SJCRH30 (cell line): ENCODE measurements at regions not wholly inside any gene's neighbourhood (a gene's known extent, or its start where the extent isn't known, plus 50 kb on each side); places are given as distances from the start of the nearest gene placed in this dataset.

Experiments
- DNase-seq, 2 experiments: peaks; one replicate each; pipeline ENCODE4 v3.0.0-alpha.2; 2015 to 2020
- H3K27ac ChIP-seq: fragments of 250-450 bp; sonication (Bioruptor Pico); 2 replicates; pipeline ENCODE4 v1.5.1; 2020; ENCODE audit warnings: mild to moderate bottlenecking, moderate library complexity
- H3K27me3 ChIP-seq: fragments of 250-450 bp; sonication (Bioruptor Pico); 2 replicates; pipeline ENCODE4 v1.5.1; 2020; ENCODE audit warnings: mild to moderate bottlenecking, moderate library complexity
- H3K36me3 ChIP-seq: fragments of 250-450 bp; sonication (Bioruptor Pico); 2 replicates; pipeline ENCODE4 v1.5.1; 2020; ENCODE audit warnings: mild to moderate bottlenecking, moderate library complexity
- H3K4me1 ChIP-seq: fragments of 250-450 bp; sonication (Bioruptor Pico); 2 replicates; pipeline ENCODE4 v1.5.1; 2020; ENCODE audit warnings: mild to moderate bottlenecking, moderate library complexity
- H3K4me3 ChIP-seq: fragments of 250-450 bp; sonication (Bioruptor Pico); 2 replicates; pipeline ENCODE4 v1.5.1; 2020; ENCODE audit warnings: mild to moderate bottlenecking, moderate library complexity
- H3K9me3 ChIP-seq: fragments of 250-450 bp; sonication (Bioruptor Pico); replicated peaks from 2 replicates; pipeline ENCODE4 v1.5.1; 2020; ENCODE audit warnings: mild to moderate bottlenecking, moderate library complexity

DNA sequence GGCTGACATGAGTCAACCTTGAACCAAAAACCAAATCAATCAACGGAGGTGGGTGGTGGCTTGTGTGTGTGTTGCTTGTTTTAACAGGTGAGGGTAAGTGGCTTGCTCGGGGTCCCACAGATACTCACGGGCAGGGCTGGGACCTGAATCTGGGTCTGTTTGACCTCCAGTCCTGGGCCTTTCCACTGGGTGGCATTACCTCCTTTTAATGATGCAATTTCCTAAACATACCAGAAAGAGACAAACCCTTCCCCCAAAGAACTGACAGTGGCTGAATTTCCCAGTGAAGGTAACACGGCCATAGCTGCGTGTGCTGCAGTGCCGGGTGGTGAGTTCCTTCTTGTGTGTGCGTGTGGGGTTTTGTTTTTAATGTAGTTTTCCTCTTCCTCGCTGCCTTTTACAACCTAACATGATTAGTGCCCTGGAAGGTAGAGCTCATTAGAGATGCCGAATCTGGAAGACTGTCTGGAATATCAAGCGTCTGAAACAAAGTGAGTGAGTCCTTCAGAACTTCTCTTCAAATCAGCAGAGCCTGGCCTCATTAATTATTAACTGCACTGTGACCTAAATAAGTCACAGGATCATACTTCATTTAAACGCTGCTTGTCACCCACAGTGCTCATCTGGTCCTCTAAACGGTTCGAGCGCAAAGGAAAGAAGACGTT is 166.1 kb upstream of the TCERG1L start:
- Histone ChIP-seq H3K9me3 (no peaks in the 10 kb centered on the region), H3K27me3 (no peaks in the 10 kb centered on the region), H3K4me3 (no peak overlapping the region), H3K4me1 (no peaks in the 10 kb centered on the region), H3K36me3 (no peaks in the 10 kb centered on the region), H3K27ac (no peak overlapping the region)
- no peak for DNase-seq

DNA sequence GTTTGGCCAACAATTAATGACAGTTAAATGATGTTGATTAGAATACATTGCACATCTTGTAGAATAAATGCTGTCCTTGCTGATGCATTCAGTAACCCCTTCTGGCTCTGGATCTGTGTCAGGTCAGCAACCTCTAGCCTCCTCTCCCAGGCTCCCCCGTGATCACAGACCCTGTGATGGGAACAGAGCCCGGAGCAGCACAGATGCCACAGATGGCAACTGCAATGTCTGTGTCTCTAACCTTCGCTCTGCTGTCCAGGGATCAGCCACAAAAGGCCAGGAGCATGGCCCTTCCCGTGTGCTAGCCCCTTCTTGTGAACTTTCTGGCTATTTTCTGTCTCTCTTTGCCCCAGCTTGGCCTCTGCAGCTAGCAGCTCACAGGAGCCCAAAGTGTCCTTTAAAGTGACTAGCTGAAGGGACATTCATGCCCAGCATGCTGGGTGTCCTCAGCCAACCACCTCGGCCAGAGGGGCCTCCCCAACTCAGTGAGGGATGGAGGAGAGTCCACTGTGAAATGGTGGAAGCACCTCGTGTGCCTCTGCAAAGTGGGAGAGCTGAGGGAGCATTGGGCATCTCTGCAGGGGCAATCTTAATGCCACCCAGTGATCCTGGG is 167.0 kb upstream of the TCERG1L start:
- no peaks in the 10 kb centered on the region for H3K27me3 ChIP-seq
- DNase-seq, result no peak
- no peaks in the 10 kb centered on the region for H3K4me1 ChIP-seq
- no peak overlapping the region for H3K4me3 ChIP-seq
- H3K27ac ChIP-seq, result no peak overlapping the region
- H3K9me3 ChIP-seq, result no peaks in the 10 kb centered on the region
- no peaks in the 10 kb centered on the region for H3K36me3 ChIP-seq

DNA sequence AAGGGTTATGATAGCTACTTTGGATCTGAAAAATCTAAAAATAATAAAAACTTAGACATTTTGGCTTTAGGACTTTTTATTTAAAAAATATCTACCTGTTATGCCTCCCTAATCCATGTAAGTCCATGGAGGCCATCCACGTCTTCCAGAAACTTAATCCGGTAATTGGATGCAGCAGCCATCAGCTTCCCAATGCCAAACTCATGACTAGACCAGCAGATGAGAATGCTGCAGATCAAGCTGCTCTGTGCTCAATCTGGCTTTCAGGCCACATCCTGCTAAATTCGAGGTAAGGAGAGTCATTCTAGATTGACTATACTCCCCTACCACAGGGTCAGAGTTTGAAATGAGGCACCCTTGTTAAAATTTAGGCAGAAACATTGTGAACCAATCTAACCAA is 168.5 kb upstream of the TCERG1L start:
- no peaks in the 10 kb centered on the region for H3K9me3 ChIP-seq
- no peak overlapping the region for H3K27ac ChIP-seq
- no peaks in the 10 kb centered on the region for H3K27me3 ChIP-seq
- no peaks in the 10 kb centered on the region for H3K36me3 ChIP-seq
- H3K4me3 ChIP-seq, result no peak overlapping the region
- no peaks in the 10 kb centered on the region for H3K4me1 ChIP-seq
- no peak for DNase-seq

DNA sequence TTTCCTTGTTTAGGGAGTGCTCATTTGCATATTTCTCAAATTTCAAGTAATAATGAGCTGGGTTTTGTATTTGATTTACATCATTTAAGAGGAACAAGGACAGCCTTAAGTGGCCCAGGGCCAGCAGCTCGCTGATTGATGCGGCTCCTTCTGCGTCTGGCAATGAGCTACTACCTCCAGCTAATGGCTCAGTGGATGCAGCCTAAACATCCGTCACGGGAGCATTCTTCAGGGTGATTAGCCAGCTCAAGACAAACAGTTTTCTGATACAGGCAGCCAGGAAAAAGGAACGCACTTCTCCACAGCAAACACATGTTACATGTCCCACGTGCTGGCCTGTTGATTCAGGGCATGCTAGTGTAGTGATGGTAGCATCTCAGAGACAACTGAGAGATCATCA is 169.3 kb upstream of the TCERG1L start:
- Histone ChIP-seq H3K9me3 (no peaks in the 10 kb centered on the region), H3K27me3 (no peaks in the 10 kb centered on the region), H3K27ac (no peak overlapping the region), H3K4me3 (no peak overlapping the region), H3K4me1 (no peaks in the 10 kb centered on the region), H3K36me3 (no peaks in the 10 kb centered on the region)
- no peak for DNase-seq

DNA sequence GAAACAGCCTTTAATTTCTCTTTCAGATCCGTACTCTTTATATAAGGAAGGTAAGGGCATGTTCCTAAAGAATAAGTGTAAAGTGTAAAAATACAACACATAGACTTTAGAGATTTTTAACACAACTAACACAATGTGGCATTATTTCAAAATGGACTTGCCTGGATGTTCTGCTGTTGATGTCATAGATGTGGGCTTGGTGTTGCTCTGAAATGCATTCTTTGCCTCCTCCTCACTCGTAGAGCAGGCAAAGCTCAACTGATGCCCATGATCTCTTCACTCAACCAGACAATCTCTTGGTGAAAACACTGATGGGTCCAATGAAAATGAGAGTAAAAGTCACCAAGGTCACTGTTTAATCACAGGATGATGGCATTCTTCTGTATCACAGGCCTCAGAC is 174.2 kb upstream of the TCERG1L start:
- no peak overlapping the region for H3K27ac ChIP-seq
- H3K9me3 ChIP-seq, result no peaks in the 10 kb centered on the region
- H3K4me1 ChIP-seq, result no peaks in the 10 kb centered on the region
- no peaks in the 10 kb centered on the region for H3K27me3 ChIP-seq
- no peak overlapping the region for H3K4me3 ChIP-seq
- no peaks in the 10 kb centered on the region for H3K36me3 ChIP-seq
- no peak for DNase-seq

DNA sequence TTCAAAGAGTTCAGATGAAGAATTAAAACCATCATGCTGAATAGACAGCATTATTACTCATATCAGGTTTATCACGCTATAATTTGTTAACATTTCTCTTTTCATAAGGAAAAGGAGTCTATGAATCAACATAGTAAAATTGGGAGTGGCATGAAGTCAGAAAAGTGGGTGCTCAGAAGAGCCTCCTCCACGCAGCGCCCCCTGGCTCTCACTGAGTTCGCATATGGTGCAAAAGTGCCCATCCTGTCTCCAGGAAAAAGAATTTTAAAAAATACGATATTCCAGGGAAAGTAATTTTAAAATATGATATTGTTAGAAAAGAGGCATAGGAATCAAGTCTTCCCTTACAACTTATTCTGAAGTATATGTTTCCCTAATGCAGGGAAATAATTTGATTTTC is 176.3 kb upstream of the TCERG1L start:
- Histone ChIP-seq H3K36me3 (no peaks in the 10 kb centered on the region), H3K9me3 (no peaks in the 10 kb centered on the region), H3K27me3 (no peaks in the 10 kb centered on the region), H3K4me1 (no peaks in the 10 kb centered on the region), H3K27ac (no peak overlapping the region), H3K4me3 (no peak overlapping the region)
- DNase-seq, result no peak

DNA sequence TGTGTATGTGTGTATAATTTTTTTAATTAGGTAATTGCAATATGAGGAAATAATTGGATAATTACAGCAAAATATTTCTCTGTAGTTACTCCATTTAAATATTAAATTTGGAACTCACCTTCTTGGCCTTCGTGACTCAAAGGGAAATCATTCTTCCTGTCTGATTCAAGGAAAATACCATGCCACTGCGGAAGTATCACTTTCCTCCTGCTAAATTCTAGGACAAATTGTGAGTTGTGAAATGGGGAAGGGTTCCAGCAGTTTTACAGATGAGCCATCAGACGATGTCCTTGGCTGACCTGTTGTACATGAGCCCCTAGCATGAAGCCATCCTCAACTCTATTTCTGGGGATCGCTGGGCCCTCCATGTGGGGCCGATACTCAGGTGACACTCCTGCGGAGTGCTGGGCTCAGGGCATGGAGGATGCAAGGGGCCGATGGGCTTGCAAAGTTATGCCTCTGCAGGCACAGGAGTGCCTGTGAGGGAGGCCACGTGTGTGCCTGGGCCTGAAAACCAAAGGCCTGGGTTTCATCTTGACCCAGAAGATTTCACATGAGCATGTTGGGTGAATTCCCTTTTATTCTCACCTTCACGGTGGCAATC is 179.6 kb upstream of the TCERG1L start:
- Histone ChIP-seq H3K9me3 (no peaks in the 10 kb centered on the region), H3K36me3 (no peaks in the 10 kb centered on the region), H3K27ac (no peak overlapping the region), H3K27me3 (no peaks in the 10 kb centered on the region), H3K4me3 (no peak overlapping the region), H3K4me1 (no peaks in the 10 kb centered on the region)
- DNase-seq, result no peak

DNA sequence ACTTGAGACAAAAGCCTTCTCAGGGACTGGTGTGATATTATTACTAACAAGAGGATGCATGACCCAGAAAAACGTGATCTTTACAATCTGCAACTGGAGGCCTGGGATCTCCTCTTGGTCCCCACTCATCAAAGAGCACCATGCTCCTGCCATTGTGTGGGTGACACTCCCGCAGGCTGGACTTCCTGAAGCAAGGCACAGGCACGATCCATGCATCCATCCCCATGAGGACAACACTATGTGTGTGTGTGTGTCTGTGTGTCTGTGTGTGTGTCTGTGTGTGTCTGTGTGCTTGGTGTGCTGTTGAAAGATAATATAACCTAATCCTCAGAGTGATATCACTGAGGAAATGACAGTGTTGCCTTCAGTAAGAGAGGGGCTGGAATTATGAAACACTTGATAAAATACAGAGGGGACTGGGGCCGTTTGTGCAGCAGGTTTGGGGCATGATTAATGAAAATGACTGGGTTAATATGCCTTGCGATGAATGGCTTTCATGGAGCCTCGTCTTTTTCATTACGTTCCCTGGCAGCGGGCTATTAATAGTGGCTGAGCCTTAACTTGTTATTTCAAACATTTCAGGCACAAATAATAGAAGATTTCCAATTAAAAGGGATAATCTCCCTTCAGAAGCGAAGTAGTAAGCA is 180.8 kb upstream of the TCERG1L start:
- Histone ChIP-seq H3K36me3 (no peaks in the 10 kb centered on the region), H3K27me3 (no peaks in the 10 kb centered on the region), H3K27ac (no peak overlapping the region), H3K4me1 (no peaks in the 10 kb centered on the region), H3K4me3 (no peak overlapping the region), H3K9me3 (no peaks in the 10 kb centered on the region)
- DNase-seq, result no peak

DNA sequence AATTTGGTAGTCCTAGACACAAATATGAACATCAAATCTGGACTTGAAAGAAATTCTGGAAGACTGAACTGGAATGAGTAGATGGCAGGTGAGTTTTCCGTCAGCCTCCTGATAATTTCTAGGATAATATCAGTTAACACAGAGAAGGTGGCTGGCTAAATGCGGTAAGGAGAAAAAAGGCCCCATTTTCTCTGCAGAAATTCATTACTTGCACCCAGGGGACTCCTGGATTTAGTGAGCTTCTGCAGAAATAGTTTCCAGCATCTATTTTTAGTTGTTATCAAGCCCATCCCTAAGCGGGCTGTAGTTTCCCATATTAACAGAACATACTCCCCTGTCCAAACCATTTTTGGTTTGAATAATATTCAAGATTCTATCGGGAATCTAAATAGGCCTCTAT is 181.9 kb upstream of the TCERG1L start:
- Histone ChIP-seq H3K4me3 (no peak overlapping the region), H3K9me3 (no peaks in the 10 kb centered on the region), H3K27ac (no peak overlapping the region), H3K36me3 (no peaks in the 10 kb centered on the region), H3K27me3 (no peaks in the 10 kb centered on the region), H3K4me1 (no peaks in the 10 kb centered on the region)
- DNase-seq, result no peak

DNA sequence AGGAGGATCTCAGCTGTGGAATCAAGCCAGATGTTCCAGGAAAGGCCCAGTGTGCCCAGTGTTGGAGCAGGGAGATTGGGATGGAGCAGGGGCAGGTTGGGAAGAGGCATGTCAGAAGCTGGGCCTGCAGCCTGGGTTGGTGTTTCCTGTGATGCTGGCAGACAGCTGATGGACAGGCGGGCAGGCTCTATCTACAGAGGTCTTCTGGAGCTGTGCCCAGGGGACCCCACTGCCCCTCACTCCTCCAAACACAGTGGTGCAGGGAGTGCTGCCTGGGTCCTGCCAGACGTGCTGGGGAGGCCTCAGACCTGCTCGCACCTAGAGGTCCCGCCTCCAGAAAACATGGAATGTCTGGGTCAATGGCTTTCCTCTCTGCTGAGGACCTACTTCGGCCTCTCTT is 182.9 kb upstream of the TCERG1L start:
- Histone ChIP-seq H3K4me3 (no peak overlapping the region), H3K9me3 (no peaks in the 10 kb centered on the region), H3K4me1 (no peaks in the 10 kb centered on the region), H3K27ac (no peak overlapping the region), H3K27me3 (no peaks in the 10 kb centered on the region), H3K36me3 (no peaks in the 10 kb centered on the region)
- no peak for DNase-seq

DNA sequence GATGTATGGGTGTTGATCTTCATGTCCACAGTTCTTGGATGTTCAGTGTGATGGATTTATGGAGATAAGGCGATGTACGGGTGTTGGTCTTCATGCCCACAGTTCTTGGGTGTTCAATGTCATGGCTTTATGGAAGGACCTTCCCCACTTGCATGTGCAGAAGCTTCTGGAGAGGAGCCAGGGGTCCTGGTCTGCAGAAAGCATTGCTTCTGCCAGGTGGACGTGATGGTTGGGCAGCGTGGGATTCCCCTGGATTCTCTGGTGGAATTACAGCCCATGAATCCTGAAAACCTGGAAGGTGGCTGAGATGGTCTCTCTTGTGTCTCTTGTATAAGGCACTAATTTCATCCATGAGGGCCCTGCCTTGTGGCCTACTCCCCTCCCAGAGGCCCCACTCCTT is 183.7 kb upstream of the TCERG1L start:
- DNase-seq, result no peak
- Histone ChIP-seq H3K27me3 (no peaks in the 10 kb centered on the region), H3K9me3 (no peaks in the 10 kb centered on the region), H3K36me3 (no peaks in the 10 kb centered on the region), H3K27ac (no peak overlapping the region), H3K4me1 (no peaks in the 10 kb centered on the region), H3K4me3 (no peak overlapping the region)

DNA sequence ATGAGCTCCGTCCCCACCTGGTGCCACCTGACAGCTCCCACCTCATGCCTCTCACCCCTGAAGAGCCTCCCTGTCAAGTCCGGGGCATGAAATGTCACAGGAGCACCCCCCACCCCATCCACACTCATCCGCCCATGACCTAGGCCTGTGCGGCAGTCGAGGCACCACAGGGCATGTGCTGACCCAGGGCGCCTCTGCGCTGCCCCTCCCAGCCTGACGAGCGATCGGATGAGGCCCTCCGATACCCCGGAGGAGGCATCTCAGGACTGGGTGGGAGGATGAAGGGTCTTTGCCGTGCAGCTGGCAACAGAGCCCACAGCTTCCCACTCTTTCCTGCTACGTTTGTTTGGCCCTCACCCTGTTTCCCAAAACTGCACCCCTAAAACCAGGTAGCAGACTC is 184.4 kb upstream of the TCERG1L start:
- Histone ChIP-seq H3K27me3 (no peaks in the 10 kb centered on the region), H3K36me3 (no peaks in the 10 kb centered on the region), H3K27ac (no peak overlapping the region), H3K9me3 (no peaks in the 10 kb centered on the region), H3K4me3 (no peak overlapping the region), H3K4me1 (no peaks in the 10 kb centered on the region)
- DNase-seq, result no peak

DNA sequence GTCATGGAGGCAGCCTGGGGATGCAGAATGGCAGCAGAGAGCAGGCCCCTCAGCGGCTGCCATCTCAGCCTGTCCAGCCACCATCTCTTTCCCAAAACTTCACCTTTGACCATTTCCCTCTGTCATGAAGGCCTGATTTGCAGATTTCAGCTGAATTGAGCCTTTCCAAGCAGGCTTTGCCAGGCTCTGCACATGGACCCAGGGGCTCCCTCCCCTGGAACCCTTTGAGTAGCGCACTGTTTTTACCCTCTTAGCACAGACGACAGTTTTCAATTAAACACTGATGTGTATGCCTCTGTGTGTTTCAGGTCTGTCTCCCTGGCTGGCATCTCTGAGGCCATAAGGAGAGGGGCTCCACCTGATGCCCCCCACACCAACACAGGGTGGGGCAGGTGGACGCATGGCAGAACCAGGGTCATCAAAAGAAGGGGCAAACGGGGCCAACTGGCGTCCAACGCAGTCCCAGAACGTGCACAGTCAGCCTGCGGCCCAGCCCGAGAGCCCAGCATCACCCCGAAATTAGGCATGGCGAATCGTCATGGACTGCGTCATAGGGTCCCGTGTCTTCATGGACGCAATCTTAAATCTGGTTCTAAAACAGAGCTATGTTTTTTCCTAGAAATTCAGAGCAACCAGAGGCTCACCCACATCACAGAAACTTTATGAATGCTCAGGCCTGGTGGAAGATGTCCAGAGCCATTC is 185.0 kb upstream of the TCERG1L start:
- H3K27ac ChIP-seq, result no peak overlapping the region
- no peaks in the 10 kb centered on the region for H3K9me3 ChIP-seq
- no peaks in the 10 kb centered on the region for H3K4me1 ChIP-seq
- H3K4me3 ChIP-seq, result no peak overlapping the region
- H3K27me3 ChIP-seq, result no peaks in the 10 kb centered on the region
- DNase-seq, result no peak
- no peaks in the 10 kb centered on the region for H3K36me3 ChIP-seq

DNA sequence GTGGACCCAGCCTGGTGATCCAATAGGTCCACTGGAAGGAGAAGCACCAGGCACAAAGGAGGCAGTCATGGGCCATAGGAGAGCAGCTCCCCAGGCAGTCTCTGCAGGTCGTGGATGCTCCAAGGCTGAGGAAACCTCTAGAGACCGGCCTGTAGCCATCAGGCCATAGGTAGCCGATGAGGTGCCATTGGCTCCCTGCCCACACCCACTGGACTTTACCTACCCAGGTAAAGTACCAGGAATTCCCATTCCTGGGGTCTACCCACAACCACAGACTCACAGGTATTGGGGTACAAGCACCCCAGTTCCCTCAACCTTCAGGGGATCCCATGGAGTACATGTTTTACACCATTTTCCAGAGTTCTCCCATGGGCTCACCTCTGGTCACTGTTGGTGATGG is 188.0 kb upstream of the TCERG1L start:
- H3K27me3 ChIP-seq, result no peaks in the 10 kb centered on the region
- no peaks in the 10 kb centered on the region for H3K4me1 ChIP-seq
- no peak for DNase-seq
- H3K9me3 ChIP-seq, result no peaks in the 10 kb centered on the region
- no peaks in the 10 kb centered on the region for H3K36me3 ChIP-seq
- H3K4me3 ChIP-seq, result no peak overlapping the region
- no peak overlapping the region for H3K27ac ChIP-seq

DNA sequence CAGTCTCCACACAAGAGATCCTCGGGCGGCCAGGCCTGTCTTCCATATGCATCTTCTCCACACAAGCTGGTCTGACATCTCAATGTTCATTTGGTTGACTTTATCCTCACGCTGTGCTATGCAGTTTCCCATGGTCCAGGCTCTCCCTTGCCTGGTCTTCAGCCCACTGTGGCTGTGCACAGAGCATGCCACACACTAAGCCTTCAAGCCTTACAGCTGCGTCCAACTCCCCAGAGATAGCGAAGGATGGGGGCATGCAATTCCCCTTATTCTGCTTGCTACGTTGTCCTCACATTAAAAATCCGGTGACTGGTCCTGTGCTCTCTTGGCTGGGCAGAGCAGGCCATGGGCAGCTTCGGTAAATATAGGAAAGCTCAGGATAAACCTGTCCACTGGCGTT is 188.7 kb upstream of the TCERG1L start:
- Histone ChIP-seq H3K4me1 (no peaks in the 10 kb centered on the region), H3K36me3 (no peaks in the 10 kb centered on the region), H3K9me3 (no peaks in the 10 kb centered on the region), H3K27ac (no peak overlapping the region), H3K27me3 (no peaks in the 10 kb centered on the region), H3K4me3 (no peak overlapping the region)
- no peak for DNase-seq
